NCI-H345 (cell line): ENCODE measurements at regions not wholly inside any gene's neighbourhood (a gene's known extent, or its start where the extent isn't known, plus 50 kb on each side); places are given as distances from the start of the nearest gene placed in this dataset.
"Not testable (repeated sequence)": the region's sequence is repeated elsewhere in the genome, so short reads cannot be mapped to it uniquely, and the experiment has no call there.

ENCODE experiments used
- DNase-seq: peaks from one replicate; lab custom pipeline; 2025; lab: John Stamatoyannopoulos, UW

DNA sequence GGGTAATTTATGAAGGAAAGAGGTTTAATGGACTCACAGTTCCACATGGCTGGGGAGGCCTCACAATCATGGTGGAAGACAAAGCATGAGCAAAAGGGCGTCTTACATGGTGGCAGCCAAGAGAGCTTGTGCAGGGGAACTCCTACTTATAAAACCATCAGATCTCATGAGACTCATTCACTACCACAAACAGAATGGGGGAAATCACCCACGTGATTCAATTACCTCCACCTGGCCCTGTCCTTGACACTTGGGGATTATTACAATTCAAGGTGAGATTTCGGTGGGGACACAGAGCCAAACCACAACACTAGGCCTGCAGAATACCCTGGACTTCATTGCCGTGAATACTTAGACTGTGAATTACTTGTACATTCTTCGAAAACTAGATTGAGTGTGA, 431.7 kb upstream of the TENM3 start:
- DNase-seq: not testable (repeated sequence)

DNA sequence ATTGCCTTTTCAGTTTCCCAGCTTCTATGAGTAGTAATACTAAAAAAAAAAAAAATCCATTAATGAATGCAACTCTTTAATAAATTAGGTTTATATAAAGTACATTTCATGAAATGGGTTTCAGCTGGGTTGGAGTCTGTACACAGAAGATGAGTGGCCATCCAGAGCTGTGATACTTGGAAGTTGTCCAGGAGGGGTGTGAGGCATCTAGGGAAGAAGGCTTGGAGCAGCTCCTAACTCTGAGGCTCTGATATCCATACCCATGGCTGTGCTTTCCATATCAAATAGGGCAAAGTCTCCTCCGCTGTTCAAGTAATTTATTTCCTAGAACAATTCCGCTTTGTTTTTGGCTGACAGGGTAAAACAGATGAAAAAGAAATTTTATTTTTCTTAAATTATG, 423.3 kb upstream of the TENM3 start:
- DNase-seq: no peak

DNA sequence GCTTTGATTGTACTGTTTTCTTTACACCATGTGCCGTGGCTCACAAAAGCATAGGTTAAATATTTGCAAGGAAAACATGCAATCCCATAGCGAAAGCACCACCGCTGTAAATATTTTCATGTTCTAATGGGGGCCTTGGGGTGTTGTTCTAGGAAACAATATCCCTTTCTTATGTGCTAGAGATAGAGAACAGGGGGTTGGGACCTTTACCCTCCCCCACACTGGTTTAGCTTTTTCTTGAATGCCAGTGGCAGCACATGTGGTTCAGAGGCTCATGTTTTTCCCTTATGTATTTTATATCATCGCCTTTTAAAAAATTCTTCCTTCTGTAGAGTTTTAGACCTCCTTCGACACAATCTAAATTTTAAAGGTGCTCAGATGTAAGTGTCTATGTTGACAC, 422.6 kb upstream of the TENM3 start:
- DNase-seq: no peak

DNA sequence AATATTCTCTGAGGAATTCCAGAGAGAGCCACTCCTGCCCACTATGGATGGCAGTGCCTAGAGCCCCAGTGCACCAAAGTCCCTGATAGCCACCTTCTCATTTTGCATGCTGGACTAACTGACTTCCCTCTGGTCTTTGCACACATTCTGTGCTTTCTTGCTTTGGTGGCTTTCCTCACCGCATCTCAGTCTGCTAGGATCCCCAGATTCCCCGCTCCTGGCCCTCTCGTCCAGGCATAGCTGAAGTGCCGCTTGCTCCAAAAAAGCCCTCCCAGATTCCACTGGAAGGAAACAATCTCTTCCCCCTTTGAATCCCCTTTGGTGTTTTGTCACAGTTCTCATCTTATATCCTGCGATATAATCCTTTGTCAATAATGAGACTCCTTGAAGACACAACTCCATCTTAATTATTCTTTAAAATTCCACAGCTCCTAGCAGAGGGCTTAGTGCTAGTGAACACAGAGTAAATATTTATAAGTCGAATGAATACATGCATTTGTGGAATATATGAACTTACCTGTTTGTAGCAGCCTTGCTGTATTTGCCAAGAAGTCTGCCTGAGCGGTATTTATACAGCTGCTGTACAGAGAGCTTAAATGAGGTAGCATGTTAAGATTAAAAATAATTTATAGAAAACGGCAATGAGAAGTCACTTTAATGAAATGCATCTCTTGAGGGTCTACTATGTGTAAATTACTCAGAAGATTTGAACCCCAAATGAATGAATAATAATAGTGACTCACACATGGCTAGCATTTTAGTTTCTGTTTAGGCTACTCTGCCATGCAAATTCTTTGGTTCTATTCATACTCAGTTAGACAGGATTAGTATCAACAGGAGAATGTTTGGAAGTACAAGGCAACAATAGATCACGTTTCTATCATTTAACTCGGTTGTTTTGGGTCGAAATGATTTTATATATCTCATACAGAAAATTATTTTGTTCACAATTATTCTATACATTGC, 421.9 kb upstream of the TENM3 start:
- DNase-seq: no peak

DNA sequence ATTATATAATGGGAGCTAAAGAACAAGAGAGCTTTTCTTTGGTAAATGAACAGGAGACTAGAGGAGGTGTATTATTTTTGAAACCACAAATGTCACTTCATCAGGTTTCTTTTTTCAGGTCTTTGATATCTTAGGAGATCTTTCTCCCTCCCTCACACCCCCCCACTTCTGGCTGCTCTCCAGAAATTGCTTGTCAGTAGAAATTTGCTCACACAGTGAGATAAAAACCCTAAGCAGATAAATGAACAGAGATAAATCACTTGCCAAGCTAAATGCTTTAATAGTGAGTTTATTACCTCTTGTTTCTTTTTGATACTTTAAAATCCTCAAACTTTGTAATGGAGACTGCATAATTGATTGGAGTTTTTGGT, 421.2 kb upstream of the TENM3 start:
- no peak for DNase-seq

DNA sequence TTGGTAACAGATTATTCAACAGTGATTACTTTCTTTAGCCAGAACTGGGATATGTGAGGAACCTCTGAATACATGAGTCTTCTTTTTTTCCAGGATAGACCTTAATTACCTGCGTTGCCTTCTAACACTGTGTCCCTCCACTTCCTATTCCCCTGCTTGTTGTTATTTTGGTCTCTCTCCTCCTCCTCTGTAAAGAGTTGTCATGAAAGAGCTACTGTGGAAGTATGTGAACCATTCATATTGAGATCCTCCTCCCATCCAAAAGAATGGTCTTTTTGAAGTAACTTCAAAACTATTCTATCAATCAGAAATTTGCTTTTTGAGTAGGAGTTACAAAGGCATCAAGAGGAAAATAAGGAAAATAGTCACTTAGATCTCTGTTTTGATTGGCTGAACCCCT, 420.0 kb upstream of the TENM3 start:
- no peak for DNase-seq

DNA sequence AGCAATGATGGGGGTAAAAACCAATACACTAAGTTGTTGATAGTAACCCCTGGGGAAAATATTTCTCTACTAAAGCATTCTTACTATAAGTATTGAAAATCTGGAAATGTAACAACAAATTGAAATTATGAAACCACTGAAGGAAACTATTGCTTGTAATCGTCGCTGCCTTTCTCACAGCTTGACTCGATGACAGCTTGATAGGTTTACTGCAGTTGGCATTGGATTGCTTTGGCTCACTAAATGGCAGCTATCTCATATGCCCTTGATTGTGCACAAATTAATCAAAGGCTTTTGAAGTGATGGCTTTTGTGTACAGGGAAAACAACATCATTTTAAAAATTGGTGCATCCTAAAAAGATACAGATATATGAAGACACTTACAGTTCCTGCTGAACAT, 419.6 kb upstream of the TENM3 start:
- DNase-seq: no peak

DNA sequence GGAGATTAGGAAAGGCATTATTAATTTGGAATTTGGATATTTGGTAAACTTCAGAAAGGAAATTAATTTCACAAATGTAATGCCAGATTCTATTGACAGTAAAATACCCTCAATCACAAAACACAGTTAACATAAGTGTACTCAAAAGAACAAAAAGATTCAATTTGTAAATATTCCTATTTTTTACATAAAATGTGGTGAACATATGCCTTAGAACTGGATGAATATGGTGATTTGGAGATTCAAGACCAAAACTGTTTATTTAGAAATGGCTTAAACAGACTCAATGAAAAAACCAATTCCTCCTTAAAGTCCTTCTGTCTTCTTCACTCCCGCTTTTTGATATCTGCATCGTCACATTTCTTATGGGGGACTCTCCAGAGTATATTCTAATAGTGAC, 417.6 kb upstream of the TENM3 start:
- DNase-seq: no peak

DNA sequence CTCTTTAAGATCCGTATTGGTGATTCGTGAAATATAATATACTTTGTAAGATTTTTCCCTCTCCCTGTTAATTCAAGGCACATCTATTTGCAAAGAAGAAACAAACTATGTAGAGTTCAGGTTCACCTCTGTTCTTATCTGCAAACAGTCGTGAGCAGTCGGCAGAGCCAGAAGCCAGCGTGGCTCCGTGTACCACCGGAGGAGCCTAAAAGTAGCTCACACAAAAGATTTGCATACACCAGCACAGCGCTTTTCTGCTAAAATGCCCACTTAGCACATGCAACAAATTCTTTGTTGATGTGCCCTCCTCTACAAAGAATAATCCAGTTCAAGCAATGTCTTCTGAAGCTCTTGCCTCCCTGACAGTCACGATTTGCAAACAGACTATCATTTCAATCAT, 416.0 kb upstream of the TENM3 start:
- no peak for DNase-seq

DNA sequence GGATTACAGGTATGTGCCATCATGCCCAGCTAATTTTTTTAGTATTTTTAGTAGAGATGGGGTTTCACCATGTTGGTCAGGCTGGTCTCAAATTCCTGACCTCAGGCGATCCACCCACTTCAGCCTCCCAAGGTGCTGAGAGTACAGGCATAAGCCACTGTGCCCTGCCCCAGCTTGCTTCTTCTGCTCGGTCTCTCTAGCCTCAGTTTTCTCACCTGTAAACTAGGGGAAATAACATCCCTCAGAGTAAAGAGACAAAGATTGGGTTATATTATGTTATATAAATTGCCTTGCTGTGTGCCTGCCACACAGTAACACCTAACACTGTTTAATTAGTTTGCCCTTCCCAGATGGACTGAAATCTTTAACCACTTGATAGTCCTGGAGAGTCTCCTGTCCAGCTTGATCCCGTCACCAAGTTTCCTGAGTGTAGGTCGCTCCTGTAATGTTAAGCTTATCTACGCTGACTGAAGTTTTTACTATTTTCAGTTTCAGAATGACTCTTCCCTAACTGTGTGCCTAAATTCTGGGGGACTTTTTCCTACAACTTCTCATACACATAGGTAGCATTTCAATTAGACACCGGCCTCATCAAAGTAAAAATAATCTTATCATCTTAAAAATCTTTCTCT, 412.7 kb upstream of the TENM3 start:
- DNase-seq: no peak

DNA sequence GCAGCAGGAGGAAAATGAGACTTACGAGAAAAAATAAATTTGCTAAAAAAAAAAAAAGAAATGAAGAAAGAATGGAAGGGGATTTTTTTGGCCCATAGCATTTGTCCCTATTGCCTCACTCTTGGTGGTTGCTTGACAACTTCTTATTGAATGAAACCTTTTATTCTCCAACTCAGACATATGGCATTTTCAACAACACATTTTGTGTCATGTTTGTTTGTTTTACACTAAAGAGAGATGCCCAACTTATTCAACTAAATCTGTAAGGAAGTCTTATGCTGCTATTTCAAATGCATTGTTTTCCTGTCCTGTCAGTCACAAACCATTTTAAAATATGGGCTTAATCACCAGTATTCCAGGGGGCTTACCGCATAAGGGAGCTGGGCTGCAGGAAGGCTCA, 409.1 kb upstream of the TENM3 start:
- no peak for DNase-seq

DNA sequence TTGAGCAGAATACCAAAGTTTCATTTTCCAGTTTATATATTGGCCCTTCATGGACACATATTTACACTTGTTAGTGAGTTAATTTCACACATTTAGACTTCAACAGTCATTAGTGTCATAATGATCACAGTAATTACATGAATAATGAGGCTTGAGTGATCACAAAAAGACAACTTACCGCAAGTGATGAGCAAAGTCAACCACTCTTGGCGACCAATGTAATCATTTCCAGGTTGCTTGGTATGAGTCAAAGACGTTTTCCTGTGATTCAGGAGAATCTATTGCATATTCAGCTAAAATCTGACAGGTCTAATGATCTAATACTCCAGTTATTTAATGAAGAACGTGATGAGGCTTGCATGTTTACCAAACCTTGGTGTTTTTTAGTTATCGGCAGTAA, 407.9 kb upstream of the TENM3 start:
- DNase-seq: no peak

DNA sequence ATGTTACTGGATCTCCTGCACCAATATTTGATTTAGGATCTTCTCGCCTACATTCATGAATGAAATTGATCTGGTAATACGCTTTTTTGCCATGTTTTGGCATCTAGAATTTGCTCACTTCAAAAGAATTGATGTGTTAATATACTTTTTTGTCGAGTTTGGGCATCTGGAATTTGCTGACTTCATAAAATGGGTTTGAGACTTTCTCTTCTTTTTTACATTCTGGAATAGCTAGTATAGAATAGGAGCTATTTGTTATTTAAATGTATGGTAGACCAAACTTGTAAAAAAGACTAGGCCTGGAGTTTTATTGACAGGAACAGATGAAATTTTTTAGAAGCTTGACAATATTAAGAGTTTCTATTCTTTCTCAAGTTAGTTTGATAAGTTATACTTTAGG, 404.9 kb upstream of the TENM3 start:
- DNase-seq: no peak

DNA sequence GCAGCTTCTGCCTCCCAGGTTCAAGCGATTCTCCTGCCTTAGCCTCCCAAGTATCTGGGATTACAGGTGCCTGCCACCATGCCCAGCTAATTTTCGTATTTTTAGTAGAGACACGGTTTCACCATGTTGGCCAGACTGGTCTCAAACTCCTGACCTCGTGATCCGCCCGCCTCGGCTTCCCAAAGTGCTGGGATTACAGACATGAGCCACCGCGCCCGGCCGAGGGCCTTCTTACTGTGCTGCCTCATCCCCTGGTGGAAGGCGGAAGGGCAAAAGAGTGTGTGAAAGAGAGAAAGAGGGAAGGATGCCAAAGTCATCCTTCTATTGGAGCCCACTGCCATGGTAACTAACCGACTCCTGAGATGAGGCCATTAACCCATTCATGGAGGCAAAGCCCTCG, 399.4 kb upstream of the TENM3 start:
- not testable (repeated sequence) for DNase-seq

DNA sequence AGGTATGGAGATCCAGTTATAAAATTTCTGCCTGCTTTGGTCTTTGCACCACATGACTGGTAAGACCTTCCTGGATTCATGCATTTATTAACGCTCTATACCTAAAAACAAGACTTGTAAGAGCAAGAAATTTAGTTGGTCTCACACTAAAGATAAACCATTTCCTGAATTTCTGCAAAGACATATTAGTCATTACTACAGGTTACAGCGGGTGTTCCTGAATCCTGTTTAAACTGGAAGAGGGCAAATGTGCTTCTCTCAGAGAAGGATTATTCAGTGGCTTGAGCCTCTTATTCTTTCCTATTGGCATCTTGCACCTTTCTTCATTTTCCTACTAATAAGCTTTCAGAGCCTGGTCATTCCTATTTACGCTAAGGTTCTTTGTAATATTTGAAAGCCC, 397.6 kb upstream of the TENM3 start:
- DNase-seq: no peak

DNA sequence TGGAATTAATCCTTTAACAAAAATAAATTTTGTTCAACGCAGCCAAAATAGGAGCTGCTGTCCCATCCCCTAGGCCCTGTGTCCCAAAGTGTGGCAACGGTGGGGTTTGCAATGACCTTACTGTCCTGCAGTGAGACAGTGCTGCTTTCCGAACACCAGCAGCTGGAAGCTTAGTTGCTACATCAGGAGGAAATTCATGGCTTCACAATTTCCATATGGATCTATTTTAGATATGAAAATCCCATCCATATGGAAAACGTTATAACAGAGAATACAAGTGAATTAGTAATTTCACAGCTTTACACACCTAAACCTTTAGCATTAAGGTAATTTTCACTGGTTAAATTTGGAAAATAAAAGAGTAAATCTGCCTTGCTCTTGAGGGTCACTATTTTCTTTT, 396.3 kb upstream of the TENM3 start:
- no peak for DNase-seq

DNA sequence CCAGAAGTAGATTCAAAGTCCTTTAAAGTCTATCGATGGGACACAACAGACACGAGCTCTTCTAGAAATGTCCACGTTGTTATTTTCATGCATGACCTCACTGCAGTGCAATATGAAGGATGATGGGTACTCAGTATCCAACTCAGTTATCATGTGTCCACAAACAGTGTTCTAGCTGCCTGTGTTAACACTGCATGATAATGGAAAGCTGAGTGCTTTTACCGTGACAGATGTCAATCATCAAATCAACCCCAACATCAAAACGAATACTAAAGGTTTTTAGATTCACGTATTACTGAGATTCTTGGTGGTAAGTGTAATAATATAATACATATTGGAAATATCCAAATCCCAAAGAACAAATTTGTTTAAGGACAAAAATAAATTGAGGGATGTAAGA, 394.8 kb upstream of the TENM3 start:
- DNase-seq: no peak

DNA sequence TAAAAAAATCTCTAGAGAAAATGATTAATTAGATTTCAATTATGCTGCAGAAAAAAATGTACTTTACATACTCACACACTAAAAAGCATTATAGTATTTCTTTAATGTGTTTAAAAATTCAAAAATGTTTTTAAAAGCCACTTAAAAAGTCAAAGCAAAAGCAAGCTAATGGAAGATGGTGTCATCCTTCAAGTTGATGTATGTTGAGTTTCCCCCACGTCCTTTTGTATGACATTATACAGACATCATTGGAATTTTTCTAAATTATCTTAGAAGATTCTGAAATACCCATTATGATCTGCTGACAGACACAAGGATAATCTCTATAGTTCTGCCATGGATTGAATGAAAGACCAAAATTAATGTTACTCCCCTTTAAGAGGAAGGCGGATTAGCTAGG, 393.7 kb upstream of the TENM3 start:
- DNase-seq: no peak

DNA sequence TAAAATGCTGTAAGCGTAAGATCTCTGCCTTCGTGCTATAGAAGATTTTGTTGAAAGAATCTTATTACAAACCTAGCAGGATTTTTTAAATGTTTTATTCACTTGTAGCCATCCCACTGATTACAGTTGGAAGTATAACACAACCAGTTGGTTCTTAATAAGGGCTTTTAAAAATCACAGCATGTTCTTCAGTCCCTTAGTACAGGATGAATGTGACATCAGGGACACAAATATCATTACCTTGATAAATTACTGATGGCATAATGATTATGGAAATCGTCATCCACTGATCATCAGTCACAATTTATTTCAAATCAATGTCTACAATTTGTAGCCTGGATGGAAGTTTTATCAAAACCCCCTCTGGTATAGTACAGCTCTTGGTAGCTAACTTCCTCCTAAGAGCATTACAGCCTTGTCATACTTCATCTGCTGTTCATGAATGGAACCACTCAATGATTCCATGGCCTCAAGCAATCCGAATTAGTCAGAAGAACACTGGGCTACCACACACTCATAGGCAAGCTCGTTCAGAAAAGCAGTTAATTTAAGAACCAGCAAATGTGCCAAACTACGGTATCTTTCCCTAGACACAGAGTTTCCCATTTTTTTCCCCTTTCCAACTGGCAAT, 389.2 kb upstream of the TENM3 start:
- no peak for DNase-seq

DNA sequence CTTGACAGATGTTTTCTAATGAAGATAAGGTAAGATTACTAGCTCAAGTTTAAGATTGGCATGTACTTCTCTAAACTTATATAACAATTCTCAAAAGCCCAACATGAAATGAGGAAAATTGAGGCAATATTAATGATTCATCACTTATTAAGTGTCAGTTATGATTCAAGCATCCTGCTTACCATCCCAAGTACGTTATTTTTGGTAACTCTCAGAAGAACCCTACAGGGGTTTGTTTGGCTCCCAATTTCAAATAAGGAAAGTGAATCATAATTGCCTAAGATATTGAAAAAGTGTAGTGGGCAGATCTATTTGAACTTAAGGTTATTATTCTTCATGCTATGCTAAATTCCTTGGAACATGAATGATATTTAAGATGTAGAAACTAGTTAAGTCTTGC, 387.9 kb upstream of the TENM3 start:
- no peak for DNase-seq

DNA sequence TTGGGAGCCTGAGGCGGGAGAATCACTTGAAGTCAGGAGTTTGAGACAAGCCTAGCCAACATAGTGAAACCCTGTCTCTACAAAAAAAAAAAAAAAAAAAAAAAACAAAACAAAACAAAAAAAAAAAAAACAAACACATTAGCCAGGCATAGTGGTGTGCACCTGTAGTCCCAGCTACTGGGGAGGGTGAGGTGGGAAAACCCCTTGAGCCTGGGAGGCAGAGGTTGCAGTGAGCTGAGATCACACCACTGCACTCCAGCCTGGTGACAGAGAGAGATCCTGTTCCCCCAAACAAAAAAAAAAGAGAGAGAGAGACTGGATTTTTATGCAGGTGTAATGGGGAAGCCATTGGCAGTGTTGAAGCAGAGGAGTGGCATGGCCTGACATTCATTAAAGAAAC, 385.7 kb upstream of the TENM3 start:
- DNase-seq: not testable (repeated sequence)

DNA sequence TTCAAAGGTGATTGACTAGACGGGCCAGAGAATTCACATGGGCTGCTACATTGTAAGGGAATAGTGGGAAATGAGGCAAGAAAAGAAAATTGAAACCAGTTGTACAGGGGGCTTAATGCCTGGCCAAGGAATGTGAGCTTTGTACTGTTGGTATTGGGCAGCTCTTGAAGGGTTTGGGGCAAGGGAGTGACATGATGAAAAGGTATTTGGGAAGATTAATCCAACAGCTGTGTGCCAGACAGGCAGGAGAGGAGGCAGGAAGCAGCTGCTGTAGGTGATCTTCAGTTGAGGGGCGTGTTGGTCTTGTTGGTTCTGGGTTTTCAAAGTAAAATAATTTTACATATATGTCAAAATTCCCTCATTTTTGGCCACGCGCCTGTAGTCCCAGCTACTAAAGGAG, 384.5 kb upstream of the TENM3 start:
- no peak for DNase-seq

DNA sequence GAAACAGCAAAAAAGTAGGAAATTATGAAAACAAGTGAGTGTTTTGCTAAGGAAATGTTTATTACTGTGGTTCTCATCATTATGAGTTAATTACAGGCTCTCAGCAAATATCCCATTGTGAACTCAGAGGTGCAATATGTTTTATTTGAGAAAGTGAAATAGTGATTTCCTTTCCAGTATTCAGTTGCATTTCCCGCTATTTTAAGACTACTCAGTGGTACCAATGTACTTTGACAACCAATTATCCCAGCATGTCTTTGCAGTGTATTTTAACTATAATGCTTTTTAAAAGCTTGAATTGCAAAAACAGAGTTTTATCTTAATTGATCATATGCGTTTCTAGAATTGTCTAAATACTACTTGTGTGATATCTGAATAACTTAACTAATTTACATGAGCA, 383.8 kb upstream of the TENM3 start:
- DNase-seq: no peak
